Endothelial cell of umbilical vein (primary cell): ENCODE measurements at regions not wholly inside any gene's neighbourhood (a gene's known extent, or its start where the extent isn't known, plus 50 kb on each side); places are given as distances from the start of the nearest gene placed in this dataset.

ENCODE experiments used
- CTCF ChIP-seq, 2 donors: IDR thresholded peaks; 1 replicate in 1 of 2; 2 replicates in 1 of 2; pipeline ENCODE4 v1.5.1; 2011; ENCODE audit warnings: low read length in 2 of 2, mild to moderate bottlenecking in 2 of 2, moderate library complexity in 2 of 2, control low read depth in 1 of 2, inconsistent platforms in 1 of 2, low read depth in 1 of 2; ENCODE audit not compliant: insufficient read depth in 1 of 2; ENCODE audit errors: extremely low read depth in 1 of 2
- TF ChIP-seq, protein P1 (sequence below): IDR thresholded peaks from 2 replicates; pipeline ENCODE4 v1.6.1; 2011; ENCODE audit not compliant: insufficient read depth, insufficient read length

DNA sequence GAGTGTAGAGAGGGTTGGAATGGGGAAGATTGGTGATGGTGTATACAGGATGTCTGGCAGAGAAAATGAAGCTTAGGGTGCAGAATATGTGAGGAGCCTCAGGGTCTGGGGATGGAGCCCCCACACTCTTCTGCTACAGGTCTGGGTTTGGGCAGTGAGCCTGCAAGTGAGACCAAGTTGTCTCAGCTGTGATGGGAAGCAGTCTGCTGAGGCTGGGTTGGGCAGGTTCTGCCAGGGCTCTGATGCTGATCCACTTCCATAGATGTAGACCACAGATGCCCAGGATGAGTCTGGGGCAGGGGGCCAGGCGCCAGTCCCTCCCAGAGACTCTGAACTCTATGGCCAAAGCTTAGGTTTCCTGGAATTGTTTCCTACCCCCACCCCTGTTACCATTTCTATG, 516.9 kb downstream of the PTPRU start:
- TF ChIP-seq CTCF (IDR thresholded peaks at IDR 0.05; ENCODE audit: extremely low read depth in 1 of 2, insufficient read depth in 1 of 2, low read depth in 1 of 2, low read length in 2 of 2) = no peak
- TF ChIP-seq, protein P1, sequence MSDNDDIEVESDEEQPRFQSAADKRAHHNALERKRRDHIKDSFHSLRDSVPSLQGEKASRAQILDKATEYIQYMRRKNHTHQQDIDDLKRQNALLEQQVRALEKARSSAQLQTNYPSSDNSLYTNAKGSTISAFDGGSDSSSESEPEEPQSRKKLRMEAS = no peak
